SK-N-SH (cell line): ENCODE measurements at regions not wholly inside any gene's neighbourhood (a gene's known extent, or its start where the extent isn't known, plus 50 kb on each side); places are given as distances from the start of the nearest gene placed in this dataset.

Source experiments
- CTCF ChIA-PET: fragments of 300-600, 350-600 bp; formaldehyde crosslinking; extraction: SDS; loops from one replicate; lab custom pipeline; 2021; lab: Yijun Ruan, JAX
- POLR2A ChIA-PET: fragments of 350-600 bp; sonication (Branson Sonifier 250); formaldehyde crosslinking; extraction: SDS; loops from one replicate; lab custom pipeline; 2020; ENCODE audit warnings: antibody characterized with exemption, inconsistent platforms; lab: Yijun Ruan, JAX
- DNase-seq: peaks from one replicate; pipeline ENCODE4 v3.0.0; 2012
- H2AFZ ChIP-seq: fragments of 200-600 bp; sonication (generic); 2 replicates; pipeline ENCODE4 v1.8.1; 2016; ENCODE audit warnings: antibody characterized with exemption, mild to moderate bottlenecking, low read depth
- H3F3A ChIP-seq: fragments of 200-600 bp; sonication (generic); replicated peaks from 2 replicates; pipeline ENCODE3; 2016; ENCODE audit warnings: antibody characterized with exemption, mild to moderate bottlenecking; ENCODE audit not compliant: insufficient read depth
- H3K27ac ChIP-seq, 2 experiments: fragments of 200-500 bp in 1 of 2; fragments of 200-600 bp in 1 of 2; sonication (Bioruptor generic) in 1 of 2; sonication (generic), shearing (Covaris generic) in 1 of 2; 2 replicates each; pipeline versions ENCODE4 v1.5.1 to v1.6.1; 2014 to 2016; ENCODE audit warnings: low read depth in 2 of 2, inconsistent platforms in 1 of 2, low read length in 1 of 2, mild to moderate bottlenecking in 1 of 2, mixed read lengths in 1 of 2
- H3K27me3 ChIP-seq: fragments of 200-600 bp; sonication (generic), shearing (Covaris generic); 2 replicates; pipeline ENCODE4 v1.6.1; 2016; ENCODE audit warnings: mixed run types; ENCODE audit not compliant: insufficient read depth
- H3K36me3 ChIP-seq, 2 experiments: fragments of 200-500 bp in 1 of 2; fragments of 200-600 bp in 1 of 2; sonication (Bioruptor generic) in 1 of 2; sonication (generic) in 1 of 2; replicated peaks in 1 of 2; 2 replicates each; pipeline versions ENCODE3 to v1.5.1; 2014 to 2016; ENCODE audit warnings: low read length in 1 of 2, mild to moderate bottlenecking in 1 of 2; ENCODE audit not compliant: insufficient read depth in 2 of 2, control insufficient read depth in 1 of 2
- H3K4me1 ChIP-seq, 2 experiments: fragments of 200-500 bp in 1 of 2; fragments of 200-600 bp in 1 of 2; sonication (Bioruptor generic) in 1 of 2; sonication (generic), shearing (Covaris generic) in 1 of 2; 2 replicates each; pipeline versions ENCODE4 v1.5.1 to v1.6.1; 2014 to 2016; ENCODE audit warnings: low read depth in 1 of 2, low read length in 1 of 2, mixed run types in 1 of 2; ENCODE audit not compliant: insufficient read depth in 2 of 2, control insufficient read depth in 1 of 2
- H3K4me2 ChIP-seq: fragments of 200-600 bp; sonication (generic), shearing (Covaris generic); 2 replicates; pipeline ENCODE4 v1.6.1; 2017; ENCODE audit warnings: mixed run types
- H3K4me3 ChIP-seq, 2 experiments: fragments of 200-500 bp in 1 of 2; fragments of 200-600 bp in 1 of 2; sonication (Bioruptor generic) in 1 of 2; sonication (generic), shearing (Covaris generic) in 1 of 2; 2 replicates each; pipeline versions ENCODE4 v1.5.1 to v1.8.1; 2014 to 2016; ENCODE audit warnings: low read depth in 2 of 2, inconsistent platforms in 1 of 2, low read length in 1 of 2, mild to moderate bottlenecking in 1 of 2, mixed read lengths in 1 of 2, moderate library complexity in 1 of 2
- H3K79me2 ChIP-seq: fragments of 200-600 bp; sonication (generic); 2 replicates; pipeline ENCODE4 v1.8.1; 2017; ENCODE audit warnings: mild to moderate bottlenecking; ENCODE audit not compliant: insufficient read depth
- H3K9ac ChIP-seq: fragments of 200-600 bp; sonication (generic); 2 replicates; pipeline ENCODE4 v1.6.1; 2017; ENCODE audit warnings: mixed run types
- H3K9me2 ChIP-seq: fragments of 200-600 bp; sonication (generic); 2 replicates; pipeline ENCODE4 v1.6.1; 2017; ENCODE audit warnings: mixed run types
- H3K9me3 ChIP-seq: fragments of 200-600 bp; sonication (generic); 2 replicates; pipeline ENCODE4 v1.6.1; 2017; ENCODE audit warnings: mixed run types, mild to moderate bottlenecking, moderate library complexity
- H4K20me1 ChIP-seq: fragments of 200-600 bp; sonication (generic); 2 replicates; pipeline ENCODE4 v1.6.1; 2017; ENCODE audit warnings: mild to moderate bottlenecking, mixed run types; ENCODE audit not compliant: insufficient read depth
- CHD2 ChIP-seq: fragments of 150-350 bp; IDR thresholded peaks from 2 replicates; pipeline ENCODE4 v1.6.1; 2018; ENCODE audit warnings: low read length; ENCODE audit not compliant: partially characterized antibody
- EP300 ChIP-seq, 2 experiments: IDR thresholded peaks; 2 replicates each; pipeline versions ENCODE4 v1.4.0 to v1.6.1; 2012; ENCODE audit warnings: borderline replicate concordance in 1 of 2, low read depth in 1 of 2, low read length in 1 of 2
- FOSL2 ChIP-seq: IDR thresholded peaks from 2 replicates; pipeline ENCODE4 v1.4.0; 2012; ENCODE audit warnings: low read depth, mild to moderate bottlenecking, moderate library complexity, borderline replicate concordance
- FOXM1 ChIP-seq: IDR thresholded peaks from 2 replicates; pipeline ENCODE4 v1.4.0; 2012; ENCODE audit warnings: low read depth, mild to moderate bottlenecking
- GATA2 ChIP-seq: sonication (generic); formaldehyde crosslinking; IDR thresholded peaks from 2 replicates; pipeline ENCODE4 v1.5.0; 2020; ENCODE audit warnings: mild to moderate bottlenecking, missing genetic modification reagents
- JUND ChIP-seq: IDR thresholded peaks from 2 replicates; pipeline ENCODE4 v1.4.0; 2012
- MAX ChIP-seq: IDR thresholded peaks from 2 replicates; pipeline ENCODE4 v1.4.0; 2012; ENCODE audit warnings: low read depth
- MEF2A ChIP-seq: IDR thresholded peaks from 2 replicates; pipeline ENCODE4 v1.4.0; 2012; ENCODE audit warnings: low read depth, borderline replicate concordance
- MXI1 ChIP-seq: IDR thresholded peaks from 2 replicates; pipeline ENCODE4 v1.6.1; 2012; ENCODE audit warnings: mild to moderate bottlenecking, low read depth, low read length, improper control_type of control experiment
- NRF1 ChIP-seq: IDR thresholded peaks from 2 replicates; pipeline ENCODE4 v1.6.1; 2012; ENCODE audit warnings: low read depth, mild to moderate bottlenecking, low read length
- POLR2AphosphoS5 ChIP-seq: IDR thresholded peaks from 2 replicates; pipeline ENCODE4 v1.6.1; 2012; ENCODE audit warnings: low read depth, low read length
- RAD21 ChIP-seq: IDR thresholded peaks from 2 replicates; pipeline ENCODE4 v1.6.1; 2012; ENCODE audit warnings: mild to moderate bottlenecking, low read length
- RFX5 ChIP-seq: IDR thresholded peaks from 2 replicates; pipeline ENCODE4 v1.6.1; 2012; ENCODE audit warnings: mild to moderate bottlenecking, improper control_type of control experiment, low read length
- RXRA ChIP-seq: IDR thresholded peaks from 2 replicates; pipeline ENCODE4 v1.4.0; 2012; ENCODE audit warnings: low read depth, mild to moderate bottlenecking, borderline replicate concordance
- SIN3A ChIP-seq: IDR thresholded peaks from 2 replicates; pipeline ENCODE4 v1.6.1; 2012; ENCODE audit warnings: low read depth, mild to moderate bottlenecking, low read length, moderate library complexity, borderline replicate concordance
- SMC3 ChIP-seq: IDR thresholded peaks from 2 replicates; pipeline ENCODE4 v1.6.1; 2012; ENCODE audit warnings: low read depth, low read length, improper control_type of control experiment
- TEAD4 ChIP-seq: IDR thresholded peaks from 2 replicates; pipeline ENCODE4 v1.4.0; 2012; ENCODE audit warnings: mild to moderate bottlenecking, borderline replicate concordance; ENCODE audit not compliant: insufficient read depth
- YY1 ChIP-seq: IDR thresholded peaks from 2 replicates; pipeline ENCODE4 v1.4.0; 2012; ENCODE audit warnings: low read depth, mild to moderate bottlenecking
- ZBTB33 ChIP-seq: IDR thresholded peaks from 2 replicates; pipeline ENCODE4 v1.4.0; 2012; ENCODE audit warnings: low read depth, borderline replicate concordance
- WGBS: methylation state at CpG from one replicate; pipeline ENCODE4 v1.1.6; 2017; ENCODE audit warnings: low lambda C conversion rate; 5-methylcytosine and 5-hydroxymethylcytosine counted together
- TF ChIP-seq, protein P1 (sequence below): IDR thresholded peaks from 2 replicates; pipeline ENCODE4 v1.6.1; 2012; ENCODE audit warnings: mild to moderate bottlenecking, low read depth, low read length, moderate library complexity
- TF ChIP-seq, protein P2 (sequence below): fragments of 150-350 bp; IDR thresholded peaks from 2 replicates; pipeline ENCODE4 v1.6.1; 2017; ENCODE audit warnings: antibody characterized with exemption, low read length, low read depth, borderline replicate concordance

DNA sequence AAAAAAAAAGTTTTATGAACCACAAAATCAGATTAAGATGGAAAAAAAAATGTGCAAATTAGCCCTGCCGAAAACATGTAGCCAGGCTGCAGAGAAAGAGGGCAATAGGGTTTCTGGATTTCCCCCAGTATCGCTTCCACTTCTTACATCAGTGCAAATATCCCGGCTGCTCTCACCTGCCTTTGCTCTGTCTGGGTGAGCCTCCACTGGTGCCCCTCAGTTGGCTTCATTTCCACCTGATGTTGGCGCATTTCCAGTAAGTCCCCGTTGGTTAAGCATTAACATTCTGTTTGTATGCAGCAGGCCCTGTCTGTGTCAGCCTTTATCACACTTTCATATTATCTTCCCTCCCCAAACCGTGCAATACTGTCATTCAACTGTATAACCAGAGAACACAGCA is 215.1 kb downstream of the CBLN4 start:
- POLR2A ChIA-PET = no interaction called here
- Histone ChIP-seq H3K4me2 (no peak overlapping the region), H3K27ac (no peak overlapping the region), H3K79me2 (no peaks in the 10 kb centered on the region), H3K9me2 (no peaks in the 10 kb centered on the region), H2AFZ (no peak overlapping the region), H3K36me3 (no peaks in the 10 kb centered on the region), H4K20me1 (no peaks in the 10 kb centered on the region), H3K4me1 (peaks cover 0 to 5% of the 10 kb centered on the region in 2 experiments; a peak in 1 of 4 replicates), H3F3A (no peaks in the 10 kb centered on the region), H3K27me3 (no peaks in the 10 kb centered on the region), H3K9ac (no peak overlapping the region), H3K9me3 (no peaks in the 10 kb centered on the region), H3K4me3 (no peak overlapping the region)
- DNase-seq = no peak
- CTCF ChIA-PET = no interaction called here
- WGBS = 32% methylated on average over 6 of the region's 6 CpGs
- TF ChIP-seq EP300 (IDR thresholded peaks at IDR 0.05; ENCODE audit: borderline replicate concordance in 1 of 2, low read depth in 1 of 2, low read length in 1 of 2) (no peak), TEAD4 (no peak), RAD21 (no peak), GATA2 (CRISPR knock-in tag) (no peak), RFX5 (no peak), CHD2 (no peak)
- TF ChIP-seq, protein P1, sequence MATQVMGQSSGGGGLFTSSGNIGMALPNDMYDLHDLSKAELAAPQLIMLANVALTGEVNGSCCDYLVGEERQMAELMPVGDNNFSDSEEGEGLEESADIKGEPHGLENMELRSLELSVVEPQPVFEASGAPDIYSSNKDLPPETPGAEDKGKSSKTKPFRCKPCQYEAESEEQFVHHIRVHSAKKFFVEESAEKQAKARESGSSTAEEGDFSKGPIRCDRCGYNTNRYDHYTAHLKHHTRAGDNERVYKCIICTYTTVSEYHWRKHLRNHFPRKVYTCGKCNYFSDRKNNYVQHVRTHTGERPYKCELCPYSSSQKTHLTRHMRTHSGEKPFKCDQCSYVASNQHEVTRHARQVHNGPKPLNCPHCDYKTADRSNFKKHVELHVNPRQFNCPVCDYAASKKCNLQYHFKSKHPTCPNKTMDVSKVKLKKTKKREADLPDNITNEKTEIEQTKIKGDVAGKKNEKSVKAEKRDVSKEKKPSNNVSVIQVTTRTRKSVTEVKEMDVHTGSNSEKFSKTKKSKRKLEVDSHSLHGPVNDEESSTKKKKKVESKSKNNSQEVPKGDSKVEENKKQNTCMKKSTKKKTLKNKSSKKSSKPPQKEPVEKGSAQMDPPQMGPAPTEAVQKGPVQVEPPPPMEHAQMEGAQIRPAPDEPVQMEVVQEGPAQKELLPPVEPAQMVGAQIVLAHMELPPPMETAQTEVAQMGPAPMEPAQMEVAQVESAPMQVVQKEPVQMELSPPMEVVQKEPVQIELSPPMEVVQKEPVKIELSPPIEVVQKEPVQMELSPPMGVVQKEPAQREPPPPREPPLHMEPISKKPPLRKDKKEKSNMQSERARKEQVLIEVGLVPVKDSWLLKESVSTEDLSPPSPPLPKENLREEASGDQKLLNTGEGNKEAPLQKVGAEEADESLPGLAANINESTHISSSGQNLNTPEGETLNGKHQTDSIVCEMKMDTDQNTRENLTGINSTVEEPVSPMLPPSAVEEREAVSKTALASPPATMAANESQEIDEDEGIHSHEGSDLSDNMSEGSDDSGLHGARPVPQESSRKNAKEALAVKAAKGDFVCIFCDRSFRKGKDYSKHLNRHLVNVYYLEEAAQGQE = no peak

DNA sequence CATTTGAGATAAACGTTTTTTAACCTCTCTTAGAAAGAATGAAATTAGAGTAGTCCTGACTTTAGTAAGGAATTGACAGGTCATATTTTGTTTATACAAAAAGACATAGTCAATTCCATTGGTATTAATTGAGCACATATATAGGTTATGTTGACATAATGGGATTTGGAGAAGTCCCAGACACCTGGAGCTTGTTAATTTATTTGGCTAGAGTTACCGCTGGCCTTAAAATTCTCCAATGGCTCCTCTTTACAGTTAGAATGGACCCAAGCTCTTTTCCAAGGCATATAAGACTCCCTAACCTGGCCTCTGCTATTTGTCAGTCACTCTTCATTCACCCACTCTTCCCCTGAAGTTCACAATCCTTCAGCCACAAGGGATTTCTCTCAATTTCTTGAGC is 221.3 kb downstream of the CBLN4 start:
- H4K20me1 ChIP-seq = no peaks in the 10 kb centered on the region
- POLR2A ChIA-PET = no interaction called here

More for the DNA sequence above, 221.3 kb downstream of the CBLN4 start:
- TF ChIP-seq MAX (no peak), POLR2AphosphoS5 (no peak), FOXM1 (no peak), YY1 (no peak), JUND (no peak), NRF1 (no peak), TEAD4 (no peak), SIN3A (no peak), SMC3 (no peak), FOSL2 (no peak), MXI1 (no peak), ZBTB33 (no peak), RFX5 (no peak), MEF2A (no peak), RXRA (no peak), RAD21 (no peak), GATA2 (CRISPR knock-in tag) (no peak)
- TF ChIP-seq, protein P2, sequence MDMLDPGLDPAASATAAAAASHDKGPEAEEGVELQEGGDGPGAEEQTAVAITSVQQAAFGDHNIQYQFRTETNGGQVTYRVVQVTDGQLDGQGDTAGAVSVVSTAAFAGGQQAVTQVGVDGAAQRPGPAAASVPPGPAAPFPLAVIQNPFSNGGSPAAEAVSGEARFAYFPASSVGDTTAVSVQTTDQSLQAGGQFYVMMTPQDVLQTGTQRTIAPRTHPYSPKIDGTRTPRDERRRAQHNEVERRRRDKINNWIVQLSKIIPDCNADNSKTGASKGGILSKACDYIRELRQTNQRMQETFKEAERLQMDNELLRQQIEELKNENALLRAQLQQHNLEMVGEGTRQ = no peak
- TF ChIP-seq, all 33 proteins: peak for 0
- no peak overlapping the region for H3K4me3 ChIP-seq
- no peaks in the 10 kb centered on the region for H3K79me2 ChIP-seq
- DNase-seq = no peak
- H3K4me2 ChIP-seq = no peak overlapping the region
- no peaks in the 10 kb centered on the region for H3K9me3 ChIP-seq
- peaks cover 0 to 3% of the 10 kb centered on the region in 2 experiments; a peak in 2 of 4 replicates for H3K4me1 ChIP-seq
- no peak overlapping the region for H3K9ac ChIP-seq
- CTCF ChIA-PET = no interaction called here
- no peak overlapping the region for H2AFZ ChIP-seq
- no peaks in the 10 kb centered on the region for H3K9me2 ChIP-seq
- no peaks in the 10 kb centered on the region for H3K36me3 ChIP-seq
- no peaks in the 10 kb centered on the region for H3F3A ChIP-seq
- H3K27me3 ChIP-seq = no peaks in the 10 kb centered on the region
- H3K27ac ChIP-seq = no peak overlapping the region
- WGBS = 14% methylated on average over 2 of the region's 2 CpGs
